22Rv1 (cell line): ENCODE measurements at regions not wholly inside any gene's neighbourhood (a gene's known extent, or its start where the extent isn't known, plus 50 kb on each side); places are given as distances from the start of the nearest gene placed in this dataset.
A peak's percentile ranks its signal among the peaks of the same experiment; 100 is the strongest.
"Not testable (repeated sequence)": the region's sequence is repeated elsewhere in the genome, so short reads cannot be mapped to it uniquely, and the experiment has no call there.

Experiments used
- H3K27ac ChIP-seq: fragments of 450-650 bp; 2 replicates; pipeline ENCODE4 v1.5.1; 2017
- ZFX ChIP-seq: fragments of 450-650 bp; IDR thresholded peaks from 2 replicates; pipeline ENCODE4 v1.6.1; 2017; ENCODE audit warnings: antibody characterized with exemption, borderline replicate concordance
- TF ChIP-seq, protein P1 (sequence below): fragments of 450-650 bp; IDR thresholded peaks from 2 replicates; pipeline ENCODE4 v1.5.1; 2017; ENCODE audit warnings: mild to moderate bottlenecking

GRCh38 chr19:23505738-23506137 is 110.5 kb upstream of the ZNF91 start:
- H3K27ac ChIP-seq, result peak overlapping the region; percentile 74
- TF ChIP-seq, protein P1, sequence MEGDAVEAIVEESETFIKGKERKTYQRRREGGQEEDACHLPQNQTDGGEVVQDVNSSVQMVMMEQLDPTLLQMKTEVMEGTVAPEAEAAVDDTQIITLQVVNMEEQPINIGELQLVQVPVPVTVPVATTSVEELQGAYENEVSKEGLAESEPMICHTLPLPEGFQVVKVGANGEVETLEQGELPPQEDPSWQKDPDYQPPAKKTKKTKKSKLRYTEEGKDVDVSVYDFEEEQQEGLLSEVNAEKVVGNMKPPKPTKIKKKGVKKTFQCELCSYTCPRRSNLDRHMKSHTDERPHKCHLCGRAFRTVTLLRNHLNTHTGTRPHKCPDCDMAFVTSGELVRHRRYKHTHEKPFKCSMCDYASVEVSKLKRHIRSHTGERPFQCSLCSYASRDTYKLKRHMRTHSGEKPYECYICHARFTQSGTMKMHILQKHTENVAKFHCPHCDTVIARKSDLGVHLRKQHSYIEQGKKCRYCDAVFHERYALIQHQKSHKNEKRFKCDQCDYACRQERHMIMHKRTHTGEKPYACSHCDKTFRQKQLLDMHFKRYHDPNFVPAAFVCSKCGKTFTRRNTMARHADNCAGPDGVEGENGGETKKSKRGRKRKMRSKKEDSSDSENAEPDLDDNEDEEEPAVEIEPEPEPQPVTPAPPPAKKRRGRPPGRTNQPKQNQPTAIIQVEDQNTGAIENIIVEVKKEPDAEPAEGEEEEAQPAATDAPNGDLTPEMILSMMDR, result no peak
- TF ChIP-seq ZFX, result no peak

- H3K27ac ChIP-seq, result no peak overlapping the region
- TF ChIP-seq, protein P1, result no peak
- TF ChIP-seq ZFX, result no peak
Observed at GRCh38 chr19:23482829-23483228, 87.6 kb upstream of the ZNF91 start.

- no peak for TF ChIP-seq ZFX
- TF ChIP-seq, protein P1, result no peak
- no peak overlapping the region for H3K27ac ChIP-seq
Observed at GRCh38 chr19:23481043-23481442, 85.8 kb upstream of the ZNF91 start.

GRCh38 chr19:23475477-23475876 is 80.2 kb upstream of the ZNF91 start:
- no peak overlapping the region for H3K27ac ChIP-seq
- TF ChIP-seq ZFX, result no peak
- TF ChIP-seq, protein P1, result no peak

- no peak for TF ChIP-seq ZFX
- TF ChIP-seq, protein P1, result no peak
- H3K27ac ChIP-seq, result no peak overlapping the region
Observed at GRCh38 chr19:23474761-23475160, 79.5 kb upstream of the ZNF91 start.

- H3K27ac ChIP-seq, result no peak overlapping the region
- TF ChIP-seq, protein P1, result no peak
- no peak for TF ChIP-seq ZFX
Observed at GRCh38 chr19:23474172-23474571, 78.9 kb upstream of the ZNF91 start.

GRCh38 chr19:23470873-23471545 is 75.7 kb upstream of the ZNF91 start:
- H3K27ac ChIP-seq, result no peak overlapping the region
- TF ChIP-seq, protein P1, result no peak
- no peak for TF ChIP-seq ZFX

- H3K27ac ChIP-seq, result not testable (repeated sequence)
Observed at GRCh38 chr19:23464349-23464748, 69.1 kb upstream of the ZNF91 start.
